ENCODE measurements at regions not wholly inside any gene's neighbourhood (a gene's known extent, or its start where the extent isn't known, plus 50 kb on each side); places are given as distances from the start of the nearest gene placed in this dataset.

DNA sequence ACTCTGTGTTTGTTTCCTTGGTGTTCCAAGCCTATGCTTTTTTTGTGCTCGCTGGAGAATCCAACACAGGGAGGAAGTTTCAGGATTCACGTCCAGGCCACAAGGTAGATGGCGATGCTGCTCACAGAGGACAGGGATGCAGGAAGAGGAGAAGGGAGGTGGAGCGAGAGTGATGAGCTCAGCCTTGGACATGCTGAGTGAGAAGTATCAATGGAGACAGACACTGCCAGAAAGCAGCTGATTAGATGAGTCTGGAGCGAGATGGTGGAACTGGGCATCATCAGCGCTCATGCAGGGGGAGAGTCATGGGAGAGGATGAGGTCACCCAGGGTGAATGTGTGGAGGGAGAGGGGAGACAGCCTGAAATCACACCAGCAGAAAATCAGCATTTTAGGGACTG, 110.0 kb downstream of the GLUL start:
- Histone ChIP-seq H3K27me3 (ENCODE audit: control insufficient read depth in 3 of 3, insufficient read depth in 3 of 3, low read length in 3 of 3) (no peaks in the 10 kb centered on the region), H3K36me3 (ENCODE audit: control insufficient read depth in 3 of 3, insufficient read depth in 3 of 3, low read length in 3 of 3) (no peaks in the 10 kb centered on the region), H3K9me3 (ENCODE audit: control insufficient read depth in 3 of 3, low read length in 3 of 3) (no peaks in the 10 kb centered on the region), H3K9ac (ENCODE audit: low read depth in 1 of 3, low read length in 3 of 3) (no peak overlapping the region), H3K4me3 (ENCODE audit: low read length in 3 of 3) (no peak overlapping the region), H3K27ac (ENCODE audit: low read depth, low read length) (no peak overlapping the region), H3K4me1 (ENCODE audit: control insufficient read depth in 3 of 3, insufficient read depth in 3 of 3, low read length in 3 of 3) (peaks cover 0 to 3% (median 2%) of the 10 kb centered on the region in 3 donors)

GRCh38 chr1:182280504-182280900, 111.1 kb downstream of the GLUL start:
- Histone ChIP-seq H3K9me3 (ENCODE audit: control insufficient read depth in 3 of 3, low read length in 3 of 3) (no peaks in the 10 kb centered on the region), H3K4me1 (ENCODE audit: control insufficient read depth in 3 of 3, insufficient read depth in 3 of 3, low read length in 3 of 3) (peaks cover 0 to 3% (median 2%) of the 10 kb centered on the region in 3 donors), H3K27ac (ENCODE audit: low read depth, low read length) (no peak overlapping the region), H3K4me3 (ENCODE audit: low read length in 3 of 3) (no peak overlapping the region), H3K9ac (ENCODE audit: low read depth in 1 of 3, low read length in 3 of 3) (no peak overlapping the region), H3K36me3 (ENCODE audit: control insufficient read depth in 3 of 3, insufficient read depth in 3 of 3, low read length in 3 of 3) (no peaks in the 10 kb centered on the region), H3K27me3 (ENCODE audit: control insufficient read depth in 3 of 3, insufficient read depth in 3 of 3, low read length in 3 of 3) (no peaks in the 10 kb centered on the region)

- H3K9ac ChIP-seq (ENCODE audit: low read depth in 1 of 3, low read length in 3 of 3): no peak overlapping the region
- H3K4me1 ChIP-seq (ENCODE audit: control insufficient read depth in 3 of 3, insufficient read depth in 3 of 3, low read length in 3 of 3): peaks cover 0 to 3% (median 2%) of the 10 kb centered on the region in 3 donors
- H3K27me3 ChIP-seq (ENCODE audit: control insufficient read depth in 3 of 3, insufficient read depth in 3 of 3, low read length in 3 of 3): no peaks in the 10 kb centered on the region
- H3K4me3 ChIP-seq (ENCODE audit: low read length in 3 of 3): no peak overlapping the region
- H3K36me3 ChIP-seq (ENCODE audit: control insufficient read depth in 3 of 3, insufficient read depth in 3 of 3, low read length in 3 of 3): no peaks in the 10 kb centered on the region
- no peaks in the 10 kb centered on the region for H3K9me3 ChIP-seq (ENCODE audit: control insufficient read depth in 3 of 3, low read length in 3 of 3)
- no peak overlapping the region for H3K27ac ChIP-seq (ENCODE audit: low read depth, low read length)
Observed at GRCh38 chr1:182279724-182280503, 111.7 kb downstream of the GLUL start.

GRCh38 chr1:182279302-182279701, 112.3 kb downstream of the GLUL start:
- no peaks in the 10 kb centered on the region for H3K27me3 ChIP-seq (ENCODE audit: control insufficient read depth in 3 of 3, insufficient read depth in 3 of 3, low read length in 3 of 3)
- no peak overlapping the region for H3K27ac ChIP-seq (ENCODE audit: low read depth, low read length)
- peaks cover 0 to 3% (median 2%) of the 10 kb centered on the region in 3 donors for H3K4me1 ChIP-seq (ENCODE audit: control insufficient read depth in 3 of 3, insufficient read depth in 3 of 3, low read length in 3 of 3)
- no peaks in the 10 kb centered on the region for H3K36me3 ChIP-seq (ENCODE audit: control insufficient read depth in 3 of 3, insufficient read depth in 3 of 3, low read length in 3 of 3)
- H3K9me3 ChIP-seq (ENCODE audit: control insufficient read depth in 3 of 3, low read length in 3 of 3): no peaks in the 10 kb centered on the region
- H3K4me3 ChIP-seq (ENCODE audit: low read length in 3 of 3): no peak overlapping the region
- H3K9ac ChIP-seq (ENCODE audit: low read depth in 1 of 3, low read length in 3 of 3): no peak overlapping the region

- peaks cover 0 to 3% (median 2%) of the 10 kb centered on the region in 3 donors for H3K4me1 ChIP-seq (ENCODE audit: control insufficient read depth in 3 of 3, insufficient read depth in 3 of 3, low read length in 3 of 3)
- no peaks in the 10 kb centered on the region for H3K9me3 ChIP-seq (ENCODE audit: control insufficient read depth in 3 of 3, low read length in 3 of 3)
- H3K4me3 ChIP-seq (ENCODE audit: low read length in 3 of 3): no peak overlapping the region
- H3K9ac ChIP-seq (ENCODE audit: low read depth in 1 of 3, low read length in 3 of 3): no peak overlapping the region
- H3K36me3 ChIP-seq (ENCODE audit: control insufficient read depth in 3 of 3, insufficient read depth in 3 of 3, low read length in 3 of 3): no peaks in the 10 kb centered on the region
- H3K27me3 ChIP-seq (ENCODE audit: control insufficient read depth in 3 of 3, insufficient read depth in 3 of 3, low read length in 3 of 3): no peaks in the 10 kb centered on the region
- H3K27ac ChIP-seq (ENCODE audit: low read depth, low read length): no peak overlapping the region
Observed at GRCh38 chr1:182278144-182279054, 113.2 kb downstream of the GLUL start.

GRCh38 chr1:182275271-182275670, 116.3 kb downstream of the GLUL start:
- Histone ChIP-seq H3K36me3 (ENCODE audit: control insufficient read depth in 3 of 3, insufficient read depth in 3 of 3, low read length in 3 of 3) (no peaks in the 10 kb centered on the region), H3K27ac (ENCODE audit: low read depth, low read length) (no peak overlapping the region), H3K9ac (ENCODE audit: low read depth in 1 of 3, low read length in 3 of 3) (no peak overlapping the region), H3K9me3 (ENCODE audit: control insufficient read depth in 3 of 3, low read length in 3 of 3) (no peaks in the 10 kb centered on the region), H3K4me1 (ENCODE audit: control insufficient read depth in 3 of 3, insufficient read depth in 3 of 3, low read length in 3 of 3) (peaks cover 0 to 2% (median 0%) of the 10 kb centered on the region in 3 donors), H3K27me3 (ENCODE audit: control insufficient read depth in 3 of 3, insufficient read depth in 3 of 3, low read length in 3 of 3) (no peaks in the 10 kb centered on the region), H3K4me3 (ENCODE audit: low read length in 3 of 3) (no peak overlapping the region)

GRCh38 chr1:182274618-182275017, 117.0 kb downstream of the GLUL start:
- Histone ChIP-seq H3K27ac (ENCODE audit: low read depth, low read length) (no peak overlapping the region), H3K9ac (ENCODE audit: low read depth in 1 of 3, low read length in 3 of 3) (no peak overlapping the region), H3K9me3 (ENCODE audit: control insufficient read depth in 3 of 3, low read length in 3 of 3) (no peaks in the 10 kb centered on the region), H3K4me1 (ENCODE audit: control insufficient read depth in 3 of 3, insufficient read depth in 3 of 3, low read length in 3 of 3) (no peaks in the 10 kb centered on the region), H3K36me3 (ENCODE audit: control insufficient read depth in 3 of 3, insufficient read depth in 3 of 3, low read length in 3 of 3) (no peaks in the 10 kb centered on the region), H3K27me3 (ENCODE audit: control insufficient read depth in 3 of 3, insufficient read depth in 3 of 3, low read length in 3 of 3) (no peaks in the 10 kb centered on the region), H3K4me3 (ENCODE audit: low read length in 3 of 3) (no peak overlapping the region)

GRCh38 chr1:182270731-182271130, 120.9 kb downstream of the GLUL start:
- Histone ChIP-seq H3K4me3 (ENCODE audit: low read length in 3 of 3) (no peak overlapping the region), H3K9me3 (ENCODE audit: control insufficient read depth in 3 of 3, low read length in 3 of 3) (no peaks in the 10 kb centered on the region), H3K9ac (ENCODE audit: low read depth in 1 of 3, low read length in 3 of 3) (no peak overlapping the region), H3K4me1 (ENCODE audit: control insufficient read depth in 3 of 3, insufficient read depth in 3 of 3, low read length in 3 of 3) (no peaks in the 10 kb centered on the region), H3K27ac (ENCODE audit: low read depth, low read length) (no peak overlapping the region), H3K36me3 (ENCODE audit: control insufficient read depth in 3 of 3, insufficient read depth in 3 of 3, low read length in 3 of 3) (no peaks in the 10 kb centered on the region), H3K27me3 (ENCODE audit: control insufficient read depth in 3 of 3, insufficient read depth in 3 of 3, low read length in 3 of 3) (no peaks in the 10 kb centered on the region)

DNA sequence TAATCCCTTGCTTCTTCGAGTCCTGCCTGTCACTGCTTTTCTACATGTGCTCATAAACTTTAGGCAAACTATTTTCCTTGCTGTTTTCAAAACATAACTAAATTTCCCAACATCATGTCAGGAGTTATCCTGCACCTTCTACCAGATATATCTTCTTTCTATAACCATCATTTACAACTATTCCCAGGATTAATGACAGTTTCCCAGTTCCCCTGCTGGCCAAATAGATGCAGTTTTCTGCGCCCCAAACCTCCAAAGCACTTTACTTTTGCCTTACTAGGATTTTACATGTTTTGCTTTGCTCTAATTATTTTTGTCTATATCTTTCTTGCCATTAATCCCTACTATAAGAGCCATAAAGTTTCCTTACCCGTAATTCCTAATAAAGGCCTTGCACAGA, 122.5 kb downstream of the GLUL start:
- no peak overlapping the region for H3K27ac ChIP-seq (ENCODE audit: low read depth, low read length)
- H3K4me3 ChIP-seq (ENCODE audit: low read length in 3 of 3): no peak overlapping the region
- H3K4me1 ChIP-seq (ENCODE audit: control insufficient read depth in 3 of 3, insufficient read depth in 3 of 3, low read length in 3 of 3): no peaks in the 10 kb centered on the region
- H3K9ac ChIP-seq (ENCODE audit: low read depth in 1 of 3, low read length in 3 of 3): no peak overlapping the region
- no peaks in the 10 kb centered on the region for H3K27me3 ChIP-seq (ENCODE audit: control insufficient read depth in 3 of 3, insufficient read depth in 3 of 3, low read length in 3 of 3)
- no peaks in the 10 kb centered on the region for H3K9me3 ChIP-seq (ENCODE audit: control insufficient read depth in 3 of 3, low read length in 3 of 3)
- H3K36me3 ChIP-seq (ENCODE audit: control insufficient read depth in 3 of 3, insufficient read depth in 3 of 3, low read length in 3 of 3): no peaks in the 10 kb centered on the region

DNA sequence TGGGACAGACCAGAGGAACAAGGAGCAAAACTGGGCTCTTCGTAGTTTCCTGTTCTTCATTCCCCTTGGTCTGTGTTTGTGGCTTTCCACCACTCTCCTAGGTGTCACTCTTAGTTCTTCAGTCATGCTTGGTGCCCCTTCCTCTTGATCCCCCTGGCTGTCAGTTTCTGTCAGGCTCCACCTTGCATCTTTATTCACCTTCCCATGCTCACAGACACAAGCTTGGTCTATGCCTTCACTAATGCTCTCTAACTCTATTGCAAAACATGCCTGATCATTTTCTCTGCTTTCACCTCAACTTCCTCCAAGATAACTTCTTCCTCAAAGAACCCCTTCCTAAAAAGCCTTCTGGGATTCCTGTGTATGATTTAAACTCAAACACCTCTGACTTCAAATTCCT, 122.9 kb downstream of the GLUL start:
- Histone ChIP-seq H3K4me1 (ENCODE audit: control insufficient read depth in 3 of 3, insufficient read depth in 3 of 3, low read length in 3 of 3) (no peaks in the 10 kb centered on the region), H3K4me3 (ENCODE audit: low read length in 3 of 3) (no peak overlapping the region), H3K9ac (ENCODE audit: low read depth in 1 of 3, low read length in 3 of 3) (no peak overlapping the region), H3K9me3 (ENCODE audit: control insufficient read depth in 3 of 3, low read length in 3 of 3) (no peaks in the 10 kb centered on the region), H3K27ac (ENCODE audit: low read depth, low read length) (no peak overlapping the region), H3K27me3 (ENCODE audit: control insufficient read depth in 3 of 3, insufficient read depth in 3 of 3, low read length in 3 of 3) (no peaks in the 10 kb centered on the region), H3K36me3 (ENCODE audit: control insufficient read depth in 3 of 3, insufficient read depth in 3 of 3, low read length in 3 of 3) (no peaks in the 10 kb centered on the region)
